Glomerular visceral epithelial cell (primary cell): ENCODE measurements at regions not wholly inside any gene's neighbourhood (a gene's known extent, or its start where the extent isn't known, plus 50 kb on each side); places are given as distances from the start of the nearest gene placed in this dataset.
A peak's percentile ranks its signal among the peaks of the same experiment; 100 is the strongest.

ENCODE experiments used
- DNase-seq: peaks from one replicate; pipeline ENCODE4 v3.0.0-alpha.2; 2016; ENCODE audit errors: extremely low spot score

DNA sequence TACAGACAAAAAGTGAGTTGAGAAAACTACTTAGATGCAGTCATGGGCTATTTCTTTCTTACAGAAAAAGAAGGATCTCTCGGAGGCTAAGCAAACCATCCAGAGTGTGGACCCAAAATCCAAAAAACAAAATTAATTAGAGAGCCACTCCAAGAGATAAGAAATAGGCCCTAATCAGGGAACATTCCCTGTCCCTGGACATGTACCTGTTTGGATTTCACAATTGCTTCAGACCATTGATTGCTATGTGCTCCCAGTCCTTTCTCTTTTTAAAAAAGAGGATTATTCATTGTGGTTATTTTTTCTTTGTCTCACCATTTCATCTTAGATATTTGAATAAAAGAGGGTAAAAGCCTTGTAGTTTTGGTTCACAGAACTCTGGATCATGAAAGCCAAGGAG lies 549.9 kb downstream of the ETNK1 start:
- DNase-seq, result no peak

DNA sequence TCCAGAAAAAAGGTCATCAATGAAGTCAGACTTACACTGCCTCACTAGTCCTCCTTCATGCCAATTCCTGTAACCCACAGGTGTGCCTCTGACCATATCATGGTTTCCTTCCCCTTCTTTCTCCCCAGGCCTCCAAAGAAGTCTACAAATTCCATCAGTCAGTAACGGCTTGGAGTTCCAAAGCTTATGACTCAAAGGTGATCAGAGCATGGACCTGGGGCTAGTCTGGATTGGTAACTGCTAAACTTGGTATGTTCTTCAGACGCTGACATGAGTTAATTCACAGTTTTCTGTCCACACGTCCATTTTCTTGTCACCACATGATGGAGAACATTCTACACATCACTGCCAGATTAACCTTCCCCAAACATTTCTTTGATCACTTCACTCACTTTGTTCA lies 560.4 kb downstream of the ETNK1 start:
- DNase-seq, result no peak

DNA sequence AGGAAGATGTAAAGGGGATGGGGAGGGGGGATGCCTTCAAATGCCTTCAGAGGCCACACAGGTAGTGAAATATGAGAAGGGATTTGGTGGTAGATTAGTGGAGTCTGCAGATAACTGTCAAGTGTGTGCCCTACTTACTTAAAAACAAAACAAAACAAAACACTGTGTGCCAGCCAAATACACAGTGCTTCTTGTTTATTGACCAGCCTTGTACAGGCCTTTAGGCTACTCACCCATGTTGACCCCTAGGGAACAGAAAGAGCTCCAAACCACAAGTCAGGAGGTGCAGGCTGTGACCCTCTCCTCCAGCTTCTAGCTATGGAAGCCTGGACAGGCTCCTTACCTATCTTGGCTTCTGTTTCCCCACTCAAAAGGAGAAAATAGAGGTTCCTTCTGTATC lies 562.0 kb downstream of the ETNK1 start:
- no peak for DNase-seq

DNA sequence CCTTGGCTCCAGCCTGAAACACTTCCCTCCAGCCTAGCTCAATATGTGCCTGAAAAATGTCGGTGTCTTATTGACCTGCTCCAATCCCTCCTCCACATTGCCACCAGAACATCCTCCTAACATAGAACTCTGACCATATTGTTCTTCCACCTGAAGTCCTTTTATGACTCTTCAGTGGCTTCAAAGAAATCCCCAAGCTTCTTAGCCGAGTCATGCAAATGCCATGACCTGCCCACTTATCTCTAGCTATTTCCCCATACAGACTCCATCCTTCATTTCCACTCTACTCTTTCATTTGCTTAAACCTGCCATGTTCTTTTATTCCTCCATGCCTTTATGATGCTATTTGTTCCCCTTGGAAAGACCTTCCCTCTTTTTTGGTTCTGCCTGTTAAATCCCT lies 568.6 kb downstream of the ETNK1 start:
- no peak for DNase-seq

DNA sequence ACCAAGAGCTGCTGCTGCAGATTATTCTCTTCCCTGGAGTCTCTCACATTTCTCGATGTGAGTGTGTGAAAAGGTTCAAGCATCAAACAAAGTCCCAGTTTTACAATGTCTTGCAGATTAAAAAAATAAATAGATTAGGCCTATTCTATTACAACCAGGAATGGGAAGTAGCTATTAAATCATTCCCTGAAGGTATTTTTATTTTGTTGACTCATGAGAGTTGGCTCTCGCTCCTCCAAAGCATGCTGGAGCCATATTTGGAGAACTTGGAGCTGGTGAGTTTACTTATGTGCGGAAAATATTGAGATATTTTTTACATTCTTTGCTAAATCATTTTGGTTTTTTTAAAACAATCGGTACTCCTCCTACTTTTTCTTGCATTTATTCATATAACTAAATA lies 572.3 kb downstream of the ETNK1 start:
- no peak for DNase-seq

DNA sequence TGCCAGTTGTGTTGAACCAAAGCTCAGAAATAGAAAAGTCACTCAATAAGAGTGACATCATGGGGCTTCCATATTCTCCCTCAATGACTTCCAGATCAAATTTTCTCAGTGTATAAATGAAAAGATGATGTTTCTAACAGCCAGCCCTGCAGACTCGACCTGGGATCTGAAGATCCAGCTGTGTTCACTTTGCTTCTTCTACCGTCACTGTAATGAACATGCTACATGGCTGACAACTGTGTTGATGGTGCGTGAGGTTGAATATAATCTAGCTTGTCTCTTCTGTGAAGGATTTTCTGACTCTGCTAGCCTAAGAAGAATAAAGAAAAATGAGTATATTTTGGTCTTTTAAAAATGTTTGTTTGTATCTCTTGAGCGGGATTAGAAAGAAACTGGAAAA lies 577.8 kb downstream of the ETNK1 start:
- no peak for DNase-seq

DNA sequence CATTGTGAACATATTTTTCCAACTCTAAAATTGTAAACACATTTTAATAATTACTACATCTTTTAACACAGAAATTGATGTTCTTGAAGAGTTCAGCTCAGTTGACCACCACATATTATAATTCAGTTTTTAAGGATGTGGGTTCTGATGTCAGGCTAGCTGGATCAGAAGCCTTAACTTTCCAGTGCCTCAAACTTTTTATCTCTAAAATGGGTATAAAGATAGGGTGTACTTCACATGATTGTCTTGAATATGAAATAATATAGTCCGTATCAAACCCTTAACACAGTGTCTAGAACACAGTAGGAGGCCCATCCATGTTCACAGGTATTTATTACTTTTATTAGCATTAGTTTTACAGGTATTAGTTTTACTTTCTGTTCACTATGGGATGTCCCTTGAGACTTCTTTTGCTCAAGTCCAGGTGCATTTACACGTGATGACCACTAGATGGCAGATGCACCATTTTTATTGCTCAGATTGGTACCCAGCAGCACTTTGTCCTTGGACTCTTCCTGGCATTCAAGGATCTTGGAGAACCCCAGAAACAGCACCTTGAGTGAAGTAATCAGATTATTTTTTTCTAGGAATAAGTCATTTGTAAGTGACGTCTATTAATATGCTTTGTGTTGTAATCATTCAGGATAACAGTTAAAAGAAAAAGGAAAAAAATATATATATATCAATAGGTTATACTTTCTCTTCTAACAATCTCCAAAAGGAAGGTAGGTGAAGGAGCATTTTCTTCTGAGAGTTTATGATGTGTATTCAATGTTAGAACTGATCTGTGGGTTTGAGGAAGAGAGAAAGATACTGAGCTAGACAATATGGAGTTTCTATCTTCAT lies 580.2 kb downstream of the ETNK1 start:
- peak; percentile 49 for DNase-seq

DNA sequence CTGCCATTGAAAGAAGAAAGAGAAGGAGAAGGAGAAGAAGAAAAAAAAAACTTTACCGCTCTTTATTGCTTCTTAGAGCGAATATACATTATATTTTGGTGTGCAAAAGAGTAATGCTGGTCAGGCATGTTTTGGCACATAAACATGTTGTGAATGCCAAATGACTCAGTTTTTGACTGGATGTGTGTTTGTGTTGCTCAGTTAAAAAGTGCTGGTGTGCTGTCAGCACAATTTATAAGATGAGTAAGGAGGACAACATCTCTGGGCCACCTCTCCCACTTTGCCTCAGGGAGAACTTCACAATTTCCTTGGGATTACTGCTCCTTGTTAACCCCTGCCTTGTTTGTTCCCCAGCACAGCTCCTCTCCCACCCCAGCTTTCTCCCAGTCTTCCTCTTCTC lies 584.8 kb downstream of the ETNK1 start:
- DNase-seq, result no peak

DNA sequence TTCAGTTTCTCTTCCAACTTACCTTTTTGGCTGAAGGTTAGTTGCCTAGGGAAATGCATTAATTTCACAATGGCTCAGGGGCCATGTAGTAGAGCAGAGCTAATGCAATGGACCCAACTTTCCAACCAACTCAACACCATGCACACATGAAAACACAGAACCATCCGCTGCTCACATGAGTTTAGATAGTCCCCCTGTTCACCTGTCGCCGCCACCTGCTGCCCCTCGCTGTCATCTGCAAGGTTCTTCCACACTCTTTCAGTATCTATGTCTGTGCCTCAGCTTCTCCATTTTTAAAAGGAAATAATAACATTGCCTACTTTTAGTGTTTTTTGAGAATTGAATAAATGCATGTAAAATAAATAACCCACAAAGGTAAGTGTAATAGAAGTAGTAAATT lies 585.6 kb downstream of the ETNK1 start:
- no peak for DNase-seq

DNA sequence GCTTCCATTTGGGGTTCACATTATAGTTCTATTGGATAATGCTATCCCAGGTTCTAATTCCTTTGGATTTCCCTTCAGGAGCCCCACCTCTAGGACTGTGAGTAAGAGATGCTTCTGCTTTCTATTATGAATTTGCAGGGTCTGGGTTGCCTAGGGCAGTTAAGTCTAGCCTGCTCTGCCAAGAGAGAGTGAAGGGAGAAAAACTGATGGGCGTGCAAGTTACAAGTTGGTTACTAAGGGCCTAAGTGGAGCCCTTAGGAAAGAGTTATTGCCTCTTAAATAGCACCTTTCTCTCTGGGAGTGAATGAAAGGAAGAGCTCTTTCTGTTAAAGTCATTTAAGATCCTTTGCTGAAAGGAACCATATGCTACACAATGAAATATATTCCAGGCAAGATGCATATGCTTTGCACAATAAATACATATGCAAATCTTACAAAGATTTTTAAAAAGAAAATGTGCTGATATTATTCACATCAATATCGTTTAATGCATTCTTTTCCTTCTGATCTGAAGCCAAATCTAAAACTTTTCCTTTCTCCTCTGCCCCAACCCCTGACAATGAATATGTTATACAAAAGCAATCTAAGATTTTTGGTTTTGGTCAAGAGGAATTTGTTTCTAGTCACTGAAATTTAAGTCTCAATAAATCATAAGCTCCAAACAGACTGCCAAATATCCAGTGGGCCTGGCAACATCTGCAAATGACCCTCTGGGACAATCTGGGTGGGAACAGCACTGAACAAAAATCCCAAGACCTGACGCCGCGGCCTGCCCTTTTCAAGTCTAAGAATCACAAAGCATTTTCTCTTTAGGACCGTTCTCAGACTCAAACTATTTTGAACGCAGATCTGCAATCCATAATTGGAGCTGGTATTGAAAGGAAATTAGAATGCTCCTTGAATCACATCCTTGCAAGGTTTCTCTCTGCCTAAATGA lies 586.7 kb downstream of the ETNK1 start:
- DNase-seq, result no peak

DNA sequence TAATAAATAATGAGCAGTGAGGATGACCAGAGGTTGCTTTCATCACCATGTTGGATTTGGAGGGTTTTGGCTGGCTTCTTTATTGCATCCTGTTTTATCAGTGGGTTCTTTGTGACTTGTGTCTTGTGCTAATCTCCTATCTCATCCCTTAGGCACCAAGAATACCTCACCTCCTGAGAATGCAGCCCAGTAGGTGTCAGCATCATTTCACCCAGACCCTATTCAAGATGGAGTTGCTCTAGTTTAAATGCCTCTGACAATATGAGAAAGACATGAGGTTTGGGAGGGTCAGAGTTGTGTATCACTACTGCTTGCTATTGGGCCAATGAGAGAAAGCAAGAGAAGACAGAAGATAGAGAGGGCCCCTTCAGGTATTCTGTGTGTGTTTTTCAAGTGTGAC lies 592.2 kb downstream of the ETNK1 start:
- DNase-seq, result no peak

DNA sequence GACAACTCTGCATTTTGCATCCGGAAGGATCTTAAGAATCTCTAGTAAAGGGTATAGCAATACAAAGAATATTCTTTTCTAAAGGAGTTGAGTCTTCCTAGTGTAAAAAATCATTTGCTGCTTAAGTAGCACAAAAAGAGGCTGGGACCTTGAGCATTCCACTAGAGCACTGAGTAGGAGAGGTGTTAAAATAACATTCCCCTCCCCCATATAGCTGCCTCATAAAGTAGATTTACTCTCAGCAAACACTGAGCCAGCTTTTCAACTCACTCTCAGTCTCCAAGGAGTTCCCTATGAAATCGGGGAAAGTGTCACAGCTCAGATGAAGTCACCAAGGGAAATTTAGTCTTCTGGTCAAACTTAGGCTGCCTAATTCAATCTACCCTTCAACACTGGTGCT lies 592.7 kb downstream of the ETNK1 start:
- DNase-seq, result no peak

DNA sequence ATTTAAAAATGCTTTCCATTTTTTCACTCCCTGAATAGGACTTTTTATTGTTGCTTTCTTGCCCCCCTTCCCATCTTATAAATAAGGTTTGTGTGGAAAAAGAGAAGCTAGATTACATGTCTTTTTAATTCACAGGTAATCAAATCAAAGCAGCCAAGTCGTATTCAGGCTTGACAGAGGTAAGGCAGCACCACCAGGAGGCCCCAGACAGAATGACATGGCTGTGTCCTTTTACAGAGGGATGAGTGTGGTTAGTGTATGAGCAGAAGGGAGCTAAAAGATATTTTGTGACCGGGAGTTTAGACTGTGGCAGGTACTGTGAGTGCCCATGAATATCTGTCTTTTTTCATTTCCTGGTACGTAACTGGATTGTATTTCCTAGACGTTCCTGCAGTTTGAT lies 596.1 kb downstream of the ETNK1 start:
- DNase-seq, result peak; percentile 10

DNA sequence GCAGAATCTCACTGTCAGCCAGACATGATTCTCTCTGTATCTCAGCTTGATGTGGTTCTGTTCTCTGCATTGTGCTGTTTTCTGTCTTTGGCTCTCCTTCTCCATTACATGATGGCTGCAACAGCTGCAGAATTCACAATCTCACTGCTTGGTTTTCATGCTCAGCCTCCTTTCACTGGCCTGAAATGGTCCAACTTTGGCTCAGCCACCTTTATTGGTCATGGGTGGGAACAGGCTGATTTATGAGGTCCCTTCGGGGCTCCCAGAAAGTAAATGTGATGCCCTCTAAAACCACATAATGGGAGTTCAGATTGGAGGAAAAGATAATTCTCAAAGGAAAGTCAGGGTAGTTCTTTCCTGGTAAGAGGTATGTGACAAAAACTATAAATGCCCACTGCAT lies 597.0 kb downstream of the ETNK1 start:
- no peak for DNase-seq

DNA sequence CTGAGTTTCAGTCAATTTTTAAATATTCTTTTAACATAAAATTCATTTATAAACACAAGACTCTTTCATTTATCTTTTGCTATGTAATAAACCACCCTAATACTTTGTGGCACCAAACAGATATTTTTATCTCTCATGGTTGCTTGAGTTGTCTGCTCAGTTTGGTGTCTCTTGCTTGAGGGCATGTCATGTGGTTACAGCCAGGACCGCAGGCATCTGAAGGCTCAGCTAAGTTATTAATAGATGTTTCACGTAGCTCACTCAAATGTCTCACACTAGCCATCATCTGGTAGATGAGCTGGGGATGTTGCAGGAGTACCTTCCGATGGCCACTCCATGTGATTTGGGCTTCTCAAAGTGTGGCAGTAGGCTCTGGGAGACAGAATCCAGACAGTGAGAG lies 597.8 kb downstream of the ETNK1 start:
- no peak for DNase-seq

DNA sequence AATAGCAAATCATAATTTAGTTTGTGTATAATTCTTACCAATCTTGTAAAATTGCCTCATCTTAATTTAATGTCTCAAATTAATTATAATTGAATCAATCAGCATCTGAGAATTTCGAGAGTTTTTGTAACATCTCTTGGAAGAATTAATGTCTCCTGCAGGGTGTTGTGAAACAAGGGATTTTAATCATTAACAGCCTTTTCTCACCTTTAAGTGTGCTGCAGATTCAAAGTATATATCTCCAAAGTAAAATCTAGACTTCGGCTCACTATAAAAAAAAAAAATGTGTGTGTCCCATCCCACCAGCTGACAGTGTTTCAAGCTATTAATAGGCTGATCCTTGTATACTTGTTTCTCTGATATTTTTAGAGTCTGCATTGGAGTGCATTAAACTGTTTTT lies 603.1 kb downstream of the ETNK1 start:
- DNase-seq, result no peak

DNA sequence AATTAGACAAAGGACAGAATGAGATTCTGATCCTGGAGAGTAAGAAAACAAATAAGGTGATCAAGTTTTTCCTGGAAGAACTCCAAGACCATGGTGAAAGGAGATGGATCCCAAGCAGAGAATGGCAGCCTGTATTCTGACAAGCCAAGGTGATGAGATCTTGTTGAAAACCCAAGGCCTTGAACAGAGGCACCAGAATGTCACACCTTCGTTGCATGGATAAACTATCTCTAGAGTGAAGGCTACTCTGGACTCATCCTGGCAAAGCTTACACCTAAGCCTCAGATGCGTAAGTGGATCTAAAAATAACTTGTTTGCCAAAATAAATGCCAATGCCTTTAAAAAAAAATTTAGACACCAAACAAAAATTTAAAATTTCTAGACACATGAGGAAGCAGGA lies 605.9 kb downstream of the ETNK1 start:
- DNase-seq, result no peak

DNA sequence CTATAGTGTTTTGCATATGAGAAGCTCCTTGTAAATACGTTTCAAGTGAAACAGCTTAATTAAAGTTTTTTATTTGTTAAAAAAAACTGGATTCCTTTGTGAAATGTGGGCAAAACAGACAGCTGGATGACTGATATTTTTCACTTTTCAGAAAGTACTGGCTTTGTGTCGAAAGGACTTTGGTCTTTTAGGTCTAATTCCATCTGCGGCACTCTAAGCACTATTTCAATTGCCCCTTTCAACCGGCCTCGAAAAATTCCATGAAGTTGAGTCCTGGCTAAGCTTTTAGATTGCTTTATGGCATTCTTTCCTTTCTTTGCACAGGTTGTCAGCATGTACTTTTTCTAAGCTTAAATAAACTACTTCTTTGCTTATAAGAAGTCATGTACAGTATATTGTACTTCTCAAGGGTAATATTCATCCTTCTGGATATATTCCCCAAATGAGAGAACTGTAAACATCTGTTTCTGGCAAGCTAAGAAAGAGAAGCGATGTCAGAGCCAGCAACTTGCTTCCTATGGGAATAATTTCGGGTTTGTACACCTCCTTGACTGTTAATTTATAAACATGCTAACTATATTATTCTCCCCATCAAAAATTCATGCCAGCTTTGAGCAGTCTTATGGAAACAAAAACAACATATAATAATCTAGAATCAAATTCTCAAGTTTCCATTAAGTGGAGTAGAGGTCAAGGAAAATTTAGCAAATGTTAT lies 611.3 kb downstream of the ETNK1 start:
- DNase-seq, result no peak

DNA sequence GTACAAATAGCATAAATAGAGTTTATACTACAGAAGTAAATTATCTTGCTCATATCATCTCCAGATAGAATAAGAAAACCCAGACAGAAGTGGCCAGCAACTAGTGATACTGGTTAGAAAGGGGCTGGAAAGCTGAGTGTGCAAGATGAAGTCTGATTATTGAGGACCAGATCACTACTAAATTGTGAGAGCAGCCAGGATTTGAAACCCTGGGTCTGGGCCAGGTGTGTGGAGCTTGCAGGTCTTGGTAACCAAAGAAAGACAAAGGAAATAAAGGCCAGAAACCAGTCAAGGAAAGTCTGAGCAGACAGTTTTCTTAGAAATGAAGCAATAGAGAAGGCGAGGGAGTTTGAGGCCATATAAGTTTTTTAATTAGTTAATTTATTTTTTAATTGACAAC lies 611.8 kb downstream of the ETNK1 start:
- DNase-seq, result no peak

DNA sequence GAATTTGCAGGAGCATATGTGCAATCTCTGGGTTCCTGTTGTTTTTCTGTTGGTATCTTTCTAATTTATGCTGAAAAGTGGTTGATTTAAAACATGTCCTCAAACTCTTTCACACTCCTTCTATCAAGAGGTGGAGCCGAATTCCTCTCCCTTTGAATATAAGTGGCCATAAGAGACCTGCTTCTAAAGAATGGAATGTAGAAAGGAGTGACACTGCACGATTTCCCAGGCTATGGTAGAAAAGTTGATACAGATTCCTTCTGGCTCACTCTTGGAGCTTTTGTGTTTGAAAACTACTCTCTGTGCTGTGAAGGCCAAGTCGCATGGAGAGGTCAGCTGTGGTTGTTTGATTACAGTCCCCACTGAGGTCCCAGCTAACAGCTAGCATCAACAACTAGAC lies 613.2 kb downstream of the ETNK1 start:
- DNase-seq, result no peak

DNA sequence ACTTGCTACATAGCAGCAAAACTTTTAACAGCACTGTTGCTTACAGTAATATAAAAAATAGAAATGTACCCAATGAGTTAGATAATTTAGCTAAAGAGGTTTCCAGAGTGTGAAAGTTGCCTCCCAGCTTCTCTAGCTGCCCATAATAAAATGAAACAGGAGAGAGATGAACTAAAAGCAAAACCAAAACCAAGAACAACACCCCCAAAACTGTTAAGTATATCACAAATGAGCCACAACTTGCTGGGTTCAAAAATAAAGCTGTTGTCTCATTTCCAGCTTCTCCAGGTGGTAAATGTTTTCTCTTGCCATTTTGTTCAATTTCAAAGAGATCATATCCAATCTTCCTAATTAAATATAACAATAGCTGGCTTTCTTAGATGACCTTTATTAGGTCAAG lies 614.0 kb downstream of the ETNK1 start:
- DNase-seq, result no peak

DNA sequence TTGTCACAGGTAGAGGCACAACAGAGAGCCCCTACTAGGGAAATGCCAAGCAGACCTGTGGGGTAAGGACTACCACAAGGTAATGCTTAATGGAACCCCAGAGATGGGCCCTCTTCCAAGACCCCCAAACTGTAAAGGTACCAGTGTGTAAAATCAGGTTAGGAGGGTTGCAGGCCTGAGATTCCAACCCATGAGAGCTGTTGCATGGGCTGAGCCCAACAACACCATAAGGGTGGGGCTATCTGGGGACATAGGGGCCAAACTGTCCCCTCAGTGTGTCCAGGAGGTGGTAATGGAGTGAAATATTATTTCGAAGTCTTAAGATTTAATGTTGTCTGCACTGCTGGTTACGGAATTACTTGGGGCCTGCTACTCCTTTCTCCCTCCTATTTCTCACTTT lies 620.2 kb downstream of the ETNK1 start:
- no peak for DNase-seq
